ENCODE measurements at regions not wholly inside any gene's neighbourhood (a gene's known extent, or its start where the extent isn't known, plus 50 kb on each side); places are given as distances from the start of the nearest gene placed in this dataset.
A peak's percentile ranks its signal among the peaks of the same experiment; 100 is the strongest.
"Not testable (repeated sequence)": the region's sequence is repeated elsewhere in the genome, so short reads cannot be mapped to it uniquely, and the experiment has no call there.

DNA sequence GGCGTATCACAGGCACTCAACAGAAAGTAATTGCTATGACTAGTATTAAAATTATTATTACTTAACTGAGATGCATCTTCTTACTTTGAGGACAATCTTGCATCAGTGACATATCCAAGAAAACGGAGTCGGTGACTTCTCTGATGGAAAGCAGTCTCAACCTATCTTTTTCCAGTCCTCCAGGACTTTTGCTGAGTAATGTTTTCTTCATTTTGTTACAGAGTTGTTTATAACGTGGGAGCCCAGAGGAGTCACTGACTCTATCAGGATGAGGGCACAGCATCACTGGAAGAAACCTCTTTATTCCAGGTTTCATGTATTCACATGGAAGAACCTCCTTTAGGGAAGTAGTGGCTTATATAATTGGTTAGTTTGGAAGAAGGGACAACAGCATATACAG, 51.5 kb upstream of the MELK start:
- DNase-seq (ENCODE audit: low read depth): no peak

DNA sequence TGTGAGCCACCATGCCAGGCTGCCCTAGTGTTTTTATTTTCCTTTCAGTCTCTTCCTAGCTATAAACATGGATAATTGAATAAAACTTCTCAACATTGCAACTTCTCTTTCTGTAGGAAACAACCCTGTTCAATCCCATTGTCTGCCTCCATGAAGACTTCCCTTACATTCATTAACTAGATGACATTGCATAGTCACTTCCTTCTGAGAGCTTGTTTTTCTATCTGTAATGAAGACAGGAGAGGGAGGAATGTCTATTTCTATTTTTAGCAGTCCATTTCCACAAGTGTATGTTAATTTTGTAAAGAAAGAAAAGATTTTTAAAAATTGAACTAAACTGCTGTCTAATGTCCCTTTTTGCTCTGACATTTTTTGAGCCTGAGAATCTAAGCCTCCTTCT, 55.6 kb upstream of the MELK start:
- DNase-seq (ENCODE audit: low read depth): no peak

DNA sequence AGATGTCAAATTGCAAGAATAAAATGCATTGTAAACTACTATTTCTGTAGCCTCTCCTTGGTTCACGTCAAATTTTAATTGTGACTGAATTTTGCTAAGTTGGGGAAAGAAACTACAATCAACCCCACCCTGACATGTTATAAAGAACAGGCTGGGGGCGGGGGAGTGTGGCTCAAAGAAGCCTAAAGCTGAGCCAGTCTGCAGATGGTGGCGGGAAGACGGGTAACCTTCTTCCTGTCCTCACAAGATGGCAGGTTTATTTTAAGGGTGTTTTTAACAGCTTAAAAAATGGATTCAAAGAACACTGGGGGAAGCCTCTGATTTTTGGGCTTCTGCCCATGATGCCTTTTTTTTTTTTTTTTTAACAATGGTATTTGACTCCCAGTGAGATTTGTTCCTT, 68.5 kb upstream of the MELK start:
- DNase-seq (ENCODE audit: low read depth): no peak

DNA sequence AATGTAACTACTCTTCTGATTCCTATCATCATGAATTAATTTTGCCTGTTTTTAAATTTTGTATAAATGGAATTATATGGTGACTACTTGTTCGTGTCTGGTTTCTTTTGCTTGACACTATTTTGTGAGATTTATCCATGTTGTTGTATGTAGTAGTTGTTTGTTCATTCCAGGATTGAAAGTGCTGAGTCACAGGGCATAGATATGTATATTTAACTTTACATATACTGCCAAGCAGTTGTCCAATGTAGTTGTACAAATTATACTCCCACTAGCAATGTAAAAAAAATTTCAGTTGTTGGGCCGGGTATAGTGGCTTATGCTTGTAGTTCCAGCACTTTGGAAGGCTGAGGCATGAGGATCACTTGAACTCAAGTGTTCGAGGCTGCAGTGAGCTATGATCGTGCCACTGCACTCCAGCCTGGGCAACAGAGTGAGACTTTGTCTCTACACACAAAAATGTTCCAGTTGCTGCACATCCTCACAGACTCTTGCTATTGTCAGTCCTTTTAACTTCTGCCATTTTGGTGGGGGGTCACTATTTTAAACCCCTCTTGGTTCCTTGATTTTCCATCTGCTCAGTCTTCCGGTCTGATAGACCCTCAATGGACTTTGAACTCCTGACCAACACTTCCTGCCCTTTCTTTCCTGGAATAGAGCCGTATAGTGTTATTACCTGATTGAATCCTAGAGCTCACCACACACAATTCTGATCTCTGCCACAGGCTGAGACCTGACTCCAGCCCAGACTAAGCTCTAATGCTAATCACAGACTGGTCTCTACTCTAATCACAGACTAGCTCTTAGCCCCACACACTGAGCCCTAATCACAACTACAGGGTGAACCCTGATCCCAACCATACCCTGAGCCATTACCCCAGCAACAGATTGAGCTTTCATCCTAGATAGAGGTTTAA, 69.3 kb upstream of the MELK start:
- no peak for DNase-seq (ENCODE audit: low read depth)

DNA sequence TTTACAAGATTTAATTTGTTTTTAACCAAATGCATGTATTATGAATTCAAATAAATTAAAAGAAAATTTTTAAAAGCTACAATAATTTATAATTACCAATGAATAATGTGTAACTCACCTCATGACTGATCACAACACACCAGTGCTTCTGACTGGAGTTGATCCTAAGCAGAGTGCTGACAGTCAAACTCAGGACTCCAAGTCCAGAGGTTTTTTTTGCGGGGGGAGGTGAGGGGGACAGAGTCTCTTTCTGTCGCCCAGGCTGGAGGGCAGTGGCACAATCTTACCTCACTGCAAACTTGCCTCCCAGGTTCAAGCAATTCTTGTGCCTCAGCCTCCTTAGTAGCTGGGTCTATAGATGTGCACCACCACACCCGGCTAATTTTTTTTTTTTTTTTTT, 71.0 kb upstream of the MELK start:
- no peak for DNase-seq (ENCODE audit: low read depth)

DNA sequence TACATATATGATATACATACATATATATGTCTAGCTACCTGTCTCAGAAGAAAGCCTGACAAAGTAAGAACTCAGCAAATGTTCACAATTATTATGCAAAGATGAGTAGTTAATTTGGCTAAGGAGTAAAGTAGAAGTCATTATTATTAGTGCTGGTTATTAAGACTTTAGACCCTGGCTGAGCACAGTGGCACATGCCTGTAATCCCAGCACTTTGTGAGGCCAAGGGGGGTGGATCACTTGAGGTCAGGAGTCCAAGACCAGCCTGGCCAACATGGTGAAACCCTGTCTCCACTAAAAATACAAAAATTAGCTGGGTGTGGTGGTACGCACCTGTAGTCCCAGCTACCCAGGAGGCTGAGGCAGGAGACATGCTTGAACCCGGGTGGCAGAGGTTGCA, 71.8 kb upstream of the MELK start:
- DNase-seq (ENCODE audit: low read depth): not testable (repeated sequence)

DNA sequence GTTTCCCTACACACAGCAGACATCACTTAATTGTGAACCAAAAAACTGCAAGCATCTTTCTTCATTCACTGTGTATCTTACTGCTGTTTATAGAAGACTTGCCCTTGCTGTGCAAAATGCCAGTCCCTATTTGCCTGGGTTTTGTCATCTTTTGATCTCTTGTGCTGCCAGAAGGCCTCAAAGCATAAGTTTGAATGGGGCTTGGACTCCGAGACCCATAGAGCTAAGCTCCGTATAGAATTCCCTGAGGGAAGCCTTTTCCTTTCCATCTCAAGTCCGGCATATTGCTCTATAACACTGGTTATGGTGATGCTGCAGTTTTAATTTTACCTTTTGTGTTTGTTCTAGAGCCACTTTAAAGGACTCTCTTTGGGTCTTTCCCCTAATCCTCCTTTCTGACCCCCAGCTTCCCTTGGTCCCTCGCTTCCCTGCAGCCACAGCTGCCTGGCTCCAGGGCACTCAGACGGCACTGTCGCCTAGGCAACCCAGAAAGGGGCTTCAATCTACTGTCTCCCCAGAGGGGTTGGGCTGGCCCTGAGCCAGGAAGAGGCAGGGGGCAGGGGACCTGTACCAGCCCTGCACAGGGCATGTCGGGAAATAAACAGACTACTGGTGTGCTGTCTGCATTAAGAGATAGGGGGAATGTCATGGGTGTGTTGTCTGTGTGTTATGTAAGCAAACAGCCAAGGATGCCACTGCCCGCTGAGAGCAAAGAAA, 73.4 kb upstream of the MELK start:
- no peak for DNase-seq (ENCODE audit: low read depth)

DNA sequence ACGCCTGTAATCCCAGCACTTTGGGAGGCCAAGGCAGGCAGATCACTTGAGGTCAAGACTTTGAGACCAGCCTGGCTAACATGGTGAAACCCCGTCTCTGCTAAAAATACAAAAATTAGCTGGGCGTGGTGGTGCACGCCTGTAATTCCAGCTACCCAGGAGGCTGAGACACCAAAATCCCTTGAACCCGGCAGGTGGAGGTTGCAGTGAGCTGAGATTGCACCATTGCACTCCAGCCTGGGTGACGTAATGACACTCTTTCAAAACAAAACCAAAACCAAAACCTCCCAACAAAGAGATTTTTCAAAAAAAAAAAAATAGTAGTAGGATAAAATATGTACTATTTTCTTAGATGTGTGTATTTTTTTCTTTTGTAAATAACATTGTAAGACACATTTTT, 79.1 kb upstream of the MELK start:
- DNase-seq (ENCODE audit: low read depth): not testable (repeated sequence)

DNA sequence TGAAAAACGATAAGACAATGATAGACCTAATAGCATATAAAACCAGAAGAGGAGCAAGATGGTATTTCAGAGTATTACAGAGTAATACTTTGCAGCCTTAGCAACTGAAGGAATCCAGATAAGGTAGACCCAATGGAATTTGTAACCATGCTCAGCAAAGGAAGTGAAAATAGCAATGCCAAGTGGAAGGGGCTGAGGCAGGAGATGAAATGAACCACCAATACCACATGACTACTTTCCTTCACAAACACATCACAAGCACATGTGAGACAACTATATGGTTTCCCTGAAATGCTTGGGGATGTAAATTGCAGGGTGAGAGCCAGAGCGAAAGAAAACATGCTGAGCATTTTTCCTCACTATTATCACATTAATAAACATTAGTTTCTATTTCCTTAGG, 79.8 kb upstream of the MELK start:
- no peak for DNase-seq (ENCODE audit: low read depth)

DNA sequence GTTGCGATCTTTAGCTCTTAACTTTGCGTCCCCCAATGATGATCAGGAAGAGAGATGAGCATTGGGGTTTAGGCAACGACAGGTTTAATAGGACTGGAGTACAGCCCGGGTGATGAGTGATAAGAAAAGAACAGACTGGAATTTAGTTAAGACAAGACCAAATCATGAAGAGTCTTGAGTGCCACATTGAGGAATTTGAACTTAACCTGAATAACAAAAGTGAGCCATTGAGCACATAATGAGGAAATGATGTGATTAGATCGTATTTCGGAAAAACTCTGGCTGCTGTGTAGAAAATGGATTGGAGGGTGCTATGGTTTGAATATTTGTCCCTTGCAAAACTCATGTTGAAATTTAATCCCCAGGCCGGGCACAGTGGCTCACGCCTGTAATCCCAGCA, 83.2 kb upstream of the MELK start:
- no peak for DNase-seq (ENCODE audit: low read depth)

DNA sequence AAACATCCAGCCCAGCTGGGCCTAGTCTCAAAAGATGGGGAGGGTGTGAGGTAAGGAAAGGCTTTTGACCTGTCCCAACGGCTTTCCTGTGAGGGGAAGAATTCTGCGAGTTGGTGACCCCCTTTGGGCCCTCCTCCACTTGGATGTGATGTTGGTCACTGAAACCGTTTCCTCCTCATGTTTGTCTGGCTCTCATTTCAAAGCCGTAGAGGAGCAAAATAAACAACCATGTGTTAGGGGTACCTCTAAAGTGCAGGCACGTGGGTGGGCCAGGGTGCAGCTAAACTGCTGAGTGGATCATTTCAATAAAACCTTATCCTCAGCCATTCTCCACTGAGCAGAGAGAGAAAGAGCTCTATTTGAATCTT, 84.3 kb upstream of the MELK start:
- DNase-seq (ENCODE audit: low read depth): no peak

DNA sequence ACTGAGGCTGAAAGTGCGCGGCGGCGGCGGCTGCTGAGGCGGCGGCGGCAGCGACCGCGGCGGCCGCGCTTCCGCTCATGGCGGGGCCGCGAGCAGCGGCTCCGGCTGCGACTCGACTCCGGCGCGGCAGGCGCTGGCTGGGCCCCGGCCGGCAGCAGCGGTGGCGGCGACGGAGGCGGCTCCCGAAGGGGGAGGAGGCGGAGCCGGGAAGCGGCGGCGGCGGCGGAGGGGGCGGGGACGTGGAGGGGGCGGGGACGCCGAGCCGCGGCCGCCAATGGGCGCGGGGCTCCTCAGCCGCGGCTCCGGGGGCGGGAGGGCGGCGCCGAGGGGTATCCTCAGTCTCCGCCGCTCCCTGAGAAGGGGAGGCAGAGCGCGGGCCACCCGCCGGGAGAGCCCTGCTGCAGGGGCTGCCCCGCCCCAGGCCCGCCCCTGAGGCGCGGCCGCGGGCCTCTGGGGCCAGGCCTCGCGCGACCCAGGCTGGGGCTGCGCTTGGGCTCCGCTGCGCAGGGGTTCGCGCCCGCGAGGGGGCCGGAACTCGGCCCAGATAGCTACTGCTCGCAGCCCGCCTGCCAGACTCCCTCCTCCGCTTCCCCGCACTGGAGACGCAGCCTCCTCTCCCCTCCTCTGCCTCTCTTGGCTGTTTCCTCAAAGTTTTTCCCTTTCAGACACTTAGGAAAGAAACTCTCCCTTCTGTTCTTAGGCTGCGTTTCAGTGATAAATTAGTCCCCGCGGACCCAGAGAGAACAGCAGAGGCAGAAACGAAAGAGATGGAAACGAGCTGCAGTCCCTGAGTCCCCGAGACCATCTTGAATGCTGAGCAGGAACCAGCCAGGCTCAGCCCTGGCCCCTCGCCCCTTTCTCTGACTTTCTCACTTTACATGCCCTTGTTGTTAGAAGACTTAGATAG, 85.0 kb upstream of the MELK start:
- peak; percentile 87 for DNase-seq (ENCODE audit: low read depth)

DNA sequence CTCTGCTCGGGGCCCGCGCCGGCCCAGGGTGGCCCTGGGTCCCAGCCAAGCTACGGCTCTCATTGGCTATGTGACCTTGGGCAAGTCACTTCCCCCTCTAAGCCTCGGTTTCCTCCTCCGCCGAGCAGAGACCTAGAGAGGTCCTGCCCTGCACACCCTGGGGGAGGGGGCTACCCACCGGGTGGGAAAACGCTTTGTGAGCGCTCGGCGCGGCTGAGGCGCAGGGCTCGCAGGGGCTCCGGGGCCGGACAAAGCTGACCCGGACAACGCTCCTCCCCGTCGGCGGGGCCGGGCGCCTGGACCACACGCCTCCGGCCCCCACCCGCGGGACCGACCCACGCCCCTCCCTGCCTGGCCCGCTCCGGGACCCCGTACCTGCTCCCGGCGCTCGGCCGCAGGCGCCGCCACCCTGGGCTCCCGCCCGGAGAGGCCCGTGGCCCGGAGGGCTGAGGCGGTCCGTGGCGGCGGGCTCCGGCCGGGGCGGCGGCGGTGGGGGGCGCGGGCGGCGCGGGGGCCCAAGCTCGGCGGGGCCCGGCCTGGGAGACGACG, 85.7 kb upstream of the MELK start:
- peak; percentile 22 for DNase-seq (ENCODE audit: low read depth)

DNA sequence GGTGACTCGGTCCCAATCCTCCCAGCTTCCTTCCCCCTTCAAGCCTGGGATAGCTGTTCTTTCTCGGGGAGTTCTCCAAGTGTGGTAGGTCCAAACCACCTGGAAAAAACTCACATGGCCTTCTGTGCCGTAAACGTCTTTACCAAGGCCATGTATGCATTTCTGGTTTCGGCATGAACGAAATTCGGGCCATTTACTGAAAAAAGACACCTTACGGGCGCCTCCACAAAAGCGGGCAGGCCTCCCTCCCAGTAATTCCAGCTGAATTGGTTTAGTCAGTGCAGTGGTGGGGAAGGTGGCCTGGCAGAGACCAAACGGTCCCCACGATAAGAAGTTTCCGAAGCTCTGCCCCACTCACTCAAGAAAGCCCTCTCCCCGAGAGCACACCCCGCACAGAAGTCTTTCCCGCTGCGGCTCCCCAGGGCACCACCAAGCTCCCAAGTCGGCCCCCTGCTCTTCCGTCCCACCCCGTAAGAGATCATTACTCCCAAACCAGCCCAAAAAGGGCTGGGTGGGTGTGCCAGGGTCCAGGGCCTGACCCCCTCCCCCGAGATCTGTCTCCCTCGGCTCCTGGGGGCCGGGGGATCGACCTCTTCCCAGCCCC, 86.3 kb upstream of the MELK start:
- DNase-seq (ENCODE audit: low read depth): no peak

DNA sequence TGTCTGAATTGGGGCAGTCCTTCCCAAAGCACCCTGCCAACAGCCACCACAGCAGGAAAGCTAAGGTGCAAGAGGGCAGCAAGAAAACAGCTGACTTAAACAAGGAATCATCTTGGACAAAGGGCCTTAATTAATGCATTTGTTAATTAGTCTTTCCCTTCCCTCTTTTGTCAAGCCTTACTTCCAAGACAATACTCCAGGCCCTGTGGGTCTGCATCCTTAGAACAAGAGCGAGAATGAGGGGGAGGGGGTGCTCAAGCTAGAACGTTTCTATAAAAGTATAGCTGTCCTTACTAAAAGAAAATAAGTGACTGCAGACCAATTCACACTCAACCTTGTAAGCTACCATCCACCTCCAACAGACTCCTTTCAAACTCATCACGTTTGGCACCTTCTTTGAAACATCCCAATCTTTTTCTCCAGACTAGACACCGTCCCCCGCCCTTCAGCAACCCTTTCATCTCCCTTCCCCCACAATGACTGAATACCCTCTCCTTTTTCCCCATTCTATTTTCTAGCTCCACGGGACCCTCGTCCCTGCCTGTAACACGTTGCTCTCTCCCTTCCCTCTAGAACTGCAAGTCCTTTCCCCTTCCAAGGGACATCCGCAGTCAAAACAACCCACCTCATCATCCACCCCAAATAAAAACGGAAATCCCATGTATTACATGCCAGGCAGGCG, 85.7 kb upstream of the RNF38 start:
- no peak for DNase-seq (ENCODE audit: low read depth)

DNA sequence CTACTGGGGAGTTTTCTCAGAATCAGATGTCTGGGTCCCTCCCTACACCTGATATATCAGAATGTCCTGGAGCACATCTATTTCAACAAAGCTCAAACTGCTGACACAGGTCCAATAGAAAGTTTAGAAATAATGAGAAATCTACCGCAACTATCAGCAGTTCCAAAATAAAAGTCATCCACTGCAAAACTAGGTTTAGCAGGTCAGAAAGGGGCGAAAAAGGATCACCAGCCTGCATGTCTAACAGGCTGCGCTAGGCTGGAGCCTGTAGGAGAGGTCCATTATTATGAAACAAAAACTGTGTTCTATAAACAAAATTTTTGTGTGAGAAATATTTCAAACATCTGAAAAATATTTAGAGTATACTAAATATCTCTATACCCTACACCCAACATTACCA, 84.1 kb upstream of the RNF38 start:
- no peak for DNase-seq (ENCODE audit: low read depth)

DNA sequence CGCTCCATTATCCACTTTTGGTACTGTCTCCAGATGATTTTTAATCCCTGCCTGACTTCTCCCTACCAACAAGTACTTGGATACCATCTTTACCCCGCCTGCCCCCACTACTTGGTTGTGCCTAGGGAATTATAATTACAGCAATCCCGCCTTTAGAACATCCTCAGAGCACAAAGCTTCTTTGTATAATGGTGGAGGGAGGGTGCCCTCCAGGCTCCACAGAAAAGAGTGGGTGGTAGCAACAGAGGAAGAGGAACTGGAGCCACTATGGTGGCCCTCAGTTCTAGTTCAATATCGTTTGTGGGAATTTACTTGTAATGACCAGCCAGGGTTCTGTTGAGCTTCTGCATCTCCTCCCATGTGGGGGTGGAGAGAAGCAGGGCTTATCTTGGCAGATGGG, 79.0 kb upstream of the RNF38 start:
- no peak for DNase-seq (ENCODE audit: low read depth)

DNA sequence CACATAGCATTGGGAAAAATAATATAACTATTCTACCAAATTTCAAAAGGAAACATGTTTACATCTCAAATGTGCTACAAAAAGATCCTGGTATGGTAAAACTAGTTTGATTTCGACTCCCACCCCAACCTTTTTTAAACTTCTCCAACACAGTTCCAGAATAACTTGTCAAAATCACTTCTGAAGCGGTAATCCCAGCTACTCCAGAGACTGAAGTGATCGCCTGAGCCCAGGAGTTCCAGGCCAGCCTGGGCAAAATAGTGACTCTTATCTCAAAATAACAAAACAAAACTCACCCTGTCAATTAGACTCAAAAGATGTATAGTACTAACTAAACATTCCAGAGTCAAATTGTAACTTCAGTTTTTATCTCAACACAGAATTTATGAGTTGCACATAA, 71.3 kb upstream of the RNF38 start:
- no peak for DNase-seq (ENCODE audit: low read depth)

DNA sequence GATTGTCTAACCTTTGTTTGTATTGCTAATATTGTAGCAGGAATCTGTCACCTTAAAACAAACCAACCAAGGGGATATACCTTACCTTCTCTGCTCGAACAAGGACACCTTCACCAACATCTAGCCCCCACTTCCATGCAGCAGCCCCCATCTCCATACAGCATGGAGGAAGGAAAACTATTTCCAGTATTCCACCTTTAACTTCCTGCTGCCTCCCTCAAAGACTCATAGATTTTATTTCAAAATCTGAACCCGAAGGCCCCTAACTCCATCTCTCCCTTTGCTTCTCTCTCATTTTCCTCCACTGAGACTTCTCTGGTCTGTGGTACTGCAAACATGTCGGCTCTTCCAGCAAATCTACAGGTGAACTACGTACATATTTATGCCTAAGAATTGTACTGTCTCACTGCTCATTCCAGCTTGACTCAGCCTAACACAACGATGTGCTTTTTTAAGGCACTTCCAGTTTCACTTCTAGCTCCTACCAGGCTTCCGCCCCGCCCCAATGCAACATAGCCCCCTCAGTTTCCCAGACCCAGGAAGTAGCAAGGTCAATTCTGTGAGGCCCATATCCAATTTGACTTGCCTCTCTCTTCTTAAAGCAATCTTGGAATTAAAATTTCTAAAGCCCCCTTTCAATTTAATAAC, 70.7 kb upstream of the RNF38 start:
- DNase-seq (ENCODE audit: low read depth): peak; percentile 38

DNA sequence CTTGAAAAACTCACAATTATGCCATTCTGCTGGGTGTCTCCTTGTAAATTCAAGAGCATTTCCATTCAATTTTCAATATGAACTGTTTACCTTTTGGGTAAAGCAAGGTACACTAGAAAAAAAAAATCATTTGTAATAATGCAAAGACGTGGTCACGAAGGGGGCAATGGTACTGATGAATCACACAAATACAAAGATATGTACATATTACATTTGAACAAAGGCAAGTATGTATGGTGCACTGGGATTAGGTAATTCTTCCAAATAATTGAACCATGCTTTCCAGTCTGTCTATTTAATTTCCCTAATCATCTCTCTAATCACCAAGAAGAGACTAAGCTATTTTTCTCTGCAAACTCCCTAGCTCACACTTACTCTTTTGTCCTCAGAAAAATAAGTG, 63.4 kb upstream of the RNF38 start:
- DNase-seq (ENCODE audit: low read depth): no peak

DNA sequence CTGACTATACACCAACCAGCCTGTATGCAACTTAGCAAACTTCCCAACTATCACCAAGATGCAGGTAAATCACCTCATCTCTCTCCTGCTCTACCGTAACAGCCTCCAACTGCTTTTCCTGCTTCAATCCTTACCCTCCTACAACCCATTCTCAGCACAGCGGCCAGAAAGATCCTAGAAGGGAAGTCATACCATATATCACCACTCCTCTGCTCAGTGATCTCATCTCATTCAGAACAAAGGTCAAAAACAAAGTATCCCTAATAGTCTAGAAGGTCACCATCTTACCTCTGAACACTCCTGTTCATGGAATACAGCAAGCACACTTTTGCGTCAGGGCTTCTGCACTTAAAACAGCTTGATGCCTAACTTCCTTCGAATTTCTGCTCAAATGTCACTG, 62.2 kb upstream of the RNF38 start:
- no peak for DNase-seq (ENCODE audit: low read depth)

Data from T-helper 22 cell (primary cell).